Keratinocyte (primary cell): ENCODE measurements at regions not wholly inside any gene's neighbourhood (a gene's known extent, or its start where the extent isn't known, plus 50 kb on each side); places are given as distances from the start of the nearest gene placed in this dataset.

Source experiments
- CTCF ChIP-seq, 3 experiments: IDR thresholded peaks in 1 of 3; conservative IDR thresholded peaks in 1 of 3; optimal IDR thresholded peaks in 1 of 3; 2 replicates in 2 of 3; 3 replicates in 1 of 3; pipeline versions ENCODE3 to v1.5.1; 2011; ENCODE audit warnings: low read length in 3 of 3, mild to moderate bottlenecking in 3 of 3, moderate library complexity in 2 of 3, control low read depth in 1 of 3, inconsistent platforms in 1 of 3; ENCODE audit not compliant: insufficient read depth in 2 of 3; ENCODE audit errors: extremely low read depth in 1 of 3
- EZH2 ChIP-seq: IDR thresholded peaks from one replicate; pipeline ENCODE4 v1.6.1; 2012; ENCODE audit warnings: inconsistent platforms, mild to moderate bottlenecking, low read length, moderate library complexity

- TF ChIP-seq CTCF (optimal IDR thresholded peaks at IDR 0.05 in 1 of 3, IDR thresholded peaks at IDR 0.05 in 1 of 3, conservative IDR thresholded peaks at IDR 0.05 in 1 of 3; ENCODE audit: extremely low read depth in 1 of 3, insufficient read depth in 2 of 3, low read length in 3 of 3) (no peak), EZH2 (no peak)
Observed at GRCh38 chr9:88691091-88691490, 156.1 kb downstream of the NXNL2 start.
